IMR-90 (cell line): ENCODE measurements at regions not wholly inside any gene's neighbourhood (a gene's known extent, or its start where the extent isn't known, plus 50 kb on each side); places are given as distances from the start of the nearest gene placed in this dataset.

Source experiments
- RAD21 ChIP-seq: IDR thresholded peaks from 2 replicates; pipeline ENCODE4 v1.6.1; 2012; ENCODE audit warnings: low read length, improper control_type of control experiment
- TF ChIP-seq, protein P1 (sequence below): conservative IDR thresholded peaks from 2 replicates; pipeline ENCODE4 v1.5.1; 2012; ENCODE audit warnings: mild to moderate bottlenecking, low read depth, low read length, improper control_type of control experiment

DNA sequence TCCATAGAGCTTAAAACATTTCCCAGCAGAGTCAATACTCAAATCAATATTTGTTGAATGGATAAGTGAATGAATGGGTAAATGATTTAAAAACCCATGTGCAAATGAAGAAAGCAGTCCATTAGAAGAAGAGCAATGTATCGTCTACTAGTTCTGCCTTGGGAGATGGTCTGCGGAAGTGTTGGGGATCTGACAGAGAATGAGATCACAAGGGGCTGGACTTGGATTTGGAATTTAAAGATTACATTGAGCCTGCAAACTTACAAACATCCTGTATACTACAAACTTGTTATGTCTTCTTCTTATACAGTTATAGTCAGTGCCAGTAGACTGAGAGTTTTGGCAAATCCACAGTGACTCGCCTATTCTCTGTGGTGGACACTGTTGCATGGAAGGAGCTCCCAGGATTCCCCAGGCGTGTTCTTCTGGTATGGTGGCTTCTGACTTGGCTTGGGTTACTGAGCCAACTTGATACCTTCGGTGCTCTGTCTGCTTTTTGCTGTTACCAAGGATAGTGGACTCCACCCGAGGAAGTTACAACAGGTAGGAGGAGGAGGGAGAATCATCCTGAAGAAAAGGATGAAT, 163.3 kb upstream of the SERPINE2 start:
- TF ChIP-seq, protein P1, sequence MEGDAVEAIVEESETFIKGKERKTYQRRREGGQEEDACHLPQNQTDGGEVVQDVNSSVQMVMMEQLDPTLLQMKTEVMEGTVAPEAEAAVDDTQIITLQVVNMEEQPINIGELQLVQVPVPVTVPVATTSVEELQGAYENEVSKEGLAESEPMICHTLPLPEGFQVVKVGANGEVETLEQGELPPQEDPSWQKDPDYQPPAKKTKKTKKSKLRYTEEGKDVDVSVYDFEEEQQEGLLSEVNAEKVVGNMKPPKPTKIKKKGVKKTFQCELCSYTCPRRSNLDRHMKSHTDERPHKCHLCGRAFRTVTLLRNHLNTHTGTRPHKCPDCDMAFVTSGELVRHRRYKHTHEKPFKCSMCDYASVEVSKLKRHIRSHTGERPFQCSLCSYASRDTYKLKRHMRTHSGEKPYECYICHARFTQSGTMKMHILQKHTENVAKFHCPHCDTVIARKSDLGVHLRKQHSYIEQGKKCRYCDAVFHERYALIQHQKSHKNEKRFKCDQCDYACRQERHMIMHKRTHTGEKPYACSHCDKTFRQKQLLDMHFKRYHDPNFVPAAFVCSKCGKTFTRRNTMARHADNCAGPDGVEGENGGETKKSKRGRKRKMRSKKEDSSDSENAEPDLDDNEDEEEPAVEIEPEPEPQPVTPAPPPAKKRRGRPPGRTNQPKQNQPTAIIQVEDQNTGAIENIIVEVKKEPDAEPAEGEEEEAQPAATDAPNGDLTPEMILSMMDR = no peak
- TF ChIP-seq RAD21 = no peak
